Stimulated activated CD8-positive, alpha-beta memory T cell treated with anti-CD3 and anti-CD28 coated beads, Interleukin-4, amount 100 ng/mL, for 1 hour (primary cell): ENCODE measurements at regions not wholly inside any gene's neighbourhood (a gene's known extent, or its start where the extent isn't known, plus 50 kb on each side); places are given as distances from the start of the nearest gene placed in this dataset.
"Not testable (repeated sequence)": the region's sequence is repeated elsewhere in the genome, so short reads cannot be mapped to it uniquely, and the experiment has no call there.

ENCODE experiments used
- DNase-seq, 2 donors: peaks; one replicate each; pipeline ENCODE4 v3.0.0-alpha.2; 2020; ENCODE audit warnings: low read depth in 2 of 2, low spot score in 1 of 2

- DNase-seq, result not testable (repeated sequence)
These were observed 120.1 kb downstream of the OR4M2 start for GRCh38 chr15:22200417-22200816.

GRCh38 chr15:22201993-22202659 lies 121.8 kb downstream of the OR4M2 start:
- not testable (repeated sequence) for DNase-seq

- DNase-seq, result not testable (repeated sequence)
These were observed 122.9 kb downstream of the OR4M2 start for GRCh38 chr15:22203208-22203607.

DNA sequence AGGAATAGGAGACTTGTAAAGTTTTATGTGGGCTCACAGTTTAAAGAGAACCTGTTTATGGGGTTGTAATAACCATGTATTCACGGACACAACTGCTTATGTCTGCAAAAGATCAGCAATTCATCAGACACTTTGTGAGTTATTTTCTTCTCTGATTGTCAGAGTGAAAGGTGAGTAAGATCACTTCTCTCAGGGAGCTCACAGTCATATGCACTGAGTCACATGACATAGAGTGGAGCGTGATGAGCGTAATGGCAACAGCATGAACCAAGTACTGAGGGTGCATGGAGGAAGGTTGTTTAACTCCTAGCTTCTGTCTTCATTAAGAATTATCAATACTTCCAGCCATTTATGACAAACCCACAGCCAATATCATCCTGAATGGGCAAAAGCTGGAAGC lies 128.8 kb downstream of the OR4M2 start:
- not testable (repeated sequence) for DNase-seq

DNA sequence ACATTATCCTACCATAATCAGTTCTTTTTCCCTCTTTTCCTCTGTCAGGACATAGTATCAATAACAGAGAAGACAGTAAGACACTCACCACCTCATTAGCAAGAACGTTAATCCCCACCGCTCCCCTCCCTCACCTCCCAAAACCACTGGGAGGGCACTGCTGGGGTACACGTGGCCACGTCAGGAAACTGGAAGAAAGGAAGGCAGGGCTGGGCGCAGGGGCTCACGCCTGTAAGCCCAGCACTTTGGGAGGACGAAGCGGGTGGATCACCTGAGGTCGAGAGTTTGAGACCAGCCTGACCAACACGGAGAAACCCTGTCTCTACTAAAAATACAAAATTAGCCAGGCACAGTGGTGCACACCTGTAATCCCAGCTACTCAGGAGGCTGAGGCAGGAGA lies 142.3 kb downstream of the OR4M2 start:
- not testable (repeated sequence) for DNase-seq

DNA sequence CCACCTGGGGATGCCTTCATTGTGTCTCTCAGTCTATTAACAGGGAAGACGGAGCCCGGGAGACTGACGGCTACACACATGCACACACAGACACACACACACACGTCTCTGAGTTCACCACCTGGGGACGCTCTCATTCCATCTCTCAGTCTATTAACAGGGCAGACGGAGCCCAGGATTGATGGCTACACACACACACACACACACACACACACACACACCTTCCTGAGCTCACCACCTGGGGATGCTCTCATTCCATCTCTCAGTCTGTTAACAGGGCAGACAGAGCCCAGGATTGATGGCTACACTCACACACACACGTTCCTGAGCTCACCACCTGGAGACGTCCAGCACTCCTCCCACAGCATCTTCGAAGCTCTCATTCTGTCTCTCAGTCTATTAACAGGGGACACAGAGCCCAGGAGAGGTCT lies 143.9 kb downstream of the OR4M2 start:
- DNase-seq, result no peak

DNA sequence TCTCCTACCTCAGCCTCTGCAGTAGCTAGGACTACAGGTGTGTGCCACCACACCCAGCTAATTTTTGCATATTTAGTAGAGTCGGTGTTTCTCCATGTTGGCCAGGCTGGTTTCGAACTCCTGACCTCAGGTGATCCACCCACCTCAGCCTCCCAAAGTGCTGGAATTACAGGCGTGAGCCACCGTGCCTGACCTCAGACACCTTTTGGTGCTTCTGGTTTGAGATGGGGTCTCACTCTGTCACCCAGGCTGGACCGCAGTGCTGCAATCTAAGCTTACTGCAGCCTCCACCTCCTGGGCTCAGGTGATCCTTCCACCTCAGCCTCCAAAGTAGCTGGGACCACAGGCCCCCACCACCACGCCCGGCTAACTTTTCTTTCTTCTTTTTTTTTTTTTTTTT lies 144.6 kb downstream of the OR4M2 start:
- DNase-seq, result not testable (repeated sequence)

- no peak for DNase-seq
These were observed 145.9 kb downstream of the OR4M2 start for GRCh38 chr15:22226034-22226790.

GRCh38 chr15:22227411-22228100 lies 147.2 kb downstream of the OR4M2 start:
- DNase-seq, result no peak

GRCh38 chr15:22228101-22228762 lies 147.9 kb downstream of the OR4M2 start:
- no peak for DNase-seq

- DNase-seq, result no peak
These were observed 149.9 kb downstream of the OR4M2 start for GRCh38 chr15:22229990-22230819.

DNA sequence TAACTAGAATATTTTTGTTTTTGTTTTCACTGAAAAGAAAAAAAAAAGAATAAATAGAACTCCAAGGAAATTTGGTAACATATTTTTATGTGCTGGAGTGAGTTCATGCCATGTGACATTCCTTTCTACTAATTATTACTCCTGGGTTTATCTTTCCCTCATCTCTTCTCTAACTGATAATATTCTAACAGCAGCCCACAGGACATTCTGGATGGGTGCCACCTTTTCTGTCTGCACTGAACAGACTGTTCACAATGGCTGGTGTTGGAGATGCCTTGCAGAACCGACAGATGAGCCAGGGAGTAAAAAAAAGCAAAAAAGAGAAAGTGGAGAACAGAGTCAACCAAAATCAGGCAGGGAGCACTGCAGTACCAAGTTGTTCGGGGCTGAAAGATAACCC lies 151.3 kb downstream of the OR4M2 start:
- no peak for DNase-seq

DNA sequence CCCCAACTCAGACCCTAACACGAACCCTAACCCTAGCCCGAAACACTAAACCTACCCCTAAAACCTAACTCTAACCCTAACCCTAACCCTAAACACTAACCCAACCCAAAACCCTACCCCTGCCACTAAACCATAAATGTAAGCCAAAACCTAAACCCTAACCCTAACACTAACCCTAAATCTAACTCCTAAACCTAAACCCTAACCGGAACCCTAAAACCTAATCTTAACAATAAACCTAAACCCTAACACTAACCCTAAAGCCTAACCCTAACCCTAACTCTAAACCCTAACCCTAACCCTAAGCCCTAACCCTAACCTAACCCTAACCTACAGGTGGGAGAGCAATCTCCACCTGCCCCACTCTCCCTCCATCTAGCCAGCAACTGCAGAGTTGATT lies 152.3 kb downstream of the OR4M2 start:
- no peak for DNase-seq

DNA sequence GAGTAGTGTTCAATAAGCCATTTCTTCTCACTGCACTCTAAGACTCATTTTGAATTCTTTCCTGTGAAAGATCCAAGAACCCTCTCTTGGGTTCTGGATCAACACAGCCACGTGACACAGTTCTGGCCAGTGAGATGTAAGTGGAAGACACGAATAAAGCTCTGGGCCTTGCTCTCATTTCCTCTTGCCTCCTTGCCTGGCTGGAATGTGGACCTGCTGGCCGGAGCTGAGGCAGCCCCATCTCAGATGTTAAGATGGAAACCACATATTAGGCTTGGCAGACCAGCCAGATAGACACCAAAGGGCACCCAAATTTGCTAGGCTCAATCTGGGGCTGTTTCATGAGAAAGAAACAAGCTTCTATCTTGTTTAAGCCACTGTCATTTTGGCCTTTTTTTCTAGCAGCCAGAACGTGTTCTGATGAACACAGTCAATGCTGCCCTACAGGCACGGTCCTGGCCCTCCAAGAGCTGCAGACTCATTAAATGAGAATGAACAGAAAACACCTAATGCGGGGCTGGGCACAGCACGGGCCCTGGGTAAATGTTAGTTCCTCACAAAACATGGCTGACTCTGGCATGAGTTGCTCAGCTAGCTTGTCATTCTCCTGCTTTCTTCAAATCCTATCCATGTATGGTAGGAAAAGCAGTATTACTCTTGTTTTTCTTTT lies 155.1 kb downstream of the OR4M2 start:
- not testable (repeated sequence) for DNase-seq

DNA sequence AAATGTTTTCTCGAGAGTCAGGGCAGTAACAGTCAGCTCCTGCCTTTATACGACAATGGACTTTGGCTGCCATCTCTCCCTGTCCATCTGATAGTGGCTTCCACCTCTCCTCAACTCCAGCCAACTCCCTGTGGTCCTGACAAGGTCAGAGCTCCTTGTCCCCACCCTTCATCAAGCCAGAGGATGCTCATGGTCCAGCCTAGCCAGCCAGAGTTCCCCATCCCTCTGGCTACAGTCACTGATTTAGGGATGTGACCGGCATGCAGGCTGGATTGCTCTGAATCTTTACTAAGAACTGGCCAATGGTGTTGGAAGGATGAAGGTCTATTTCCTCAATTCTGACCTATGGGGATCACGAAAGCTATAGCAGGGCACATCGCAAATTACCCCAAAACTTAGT lies 156.1 kb downstream of the OR4M2 start:
- no peak for DNase-seq

- no peak for DNase-seq
These were observed 157.6 kb downstream of the OR4M2 start for GRCh38 chr15:22237891-22238275.

GRCh38 chr15:22238276-22238958 lies 158.1 kb downstream of the OR4M2 start:
- DNase-seq, result not testable (repeated sequence)

DNA sequence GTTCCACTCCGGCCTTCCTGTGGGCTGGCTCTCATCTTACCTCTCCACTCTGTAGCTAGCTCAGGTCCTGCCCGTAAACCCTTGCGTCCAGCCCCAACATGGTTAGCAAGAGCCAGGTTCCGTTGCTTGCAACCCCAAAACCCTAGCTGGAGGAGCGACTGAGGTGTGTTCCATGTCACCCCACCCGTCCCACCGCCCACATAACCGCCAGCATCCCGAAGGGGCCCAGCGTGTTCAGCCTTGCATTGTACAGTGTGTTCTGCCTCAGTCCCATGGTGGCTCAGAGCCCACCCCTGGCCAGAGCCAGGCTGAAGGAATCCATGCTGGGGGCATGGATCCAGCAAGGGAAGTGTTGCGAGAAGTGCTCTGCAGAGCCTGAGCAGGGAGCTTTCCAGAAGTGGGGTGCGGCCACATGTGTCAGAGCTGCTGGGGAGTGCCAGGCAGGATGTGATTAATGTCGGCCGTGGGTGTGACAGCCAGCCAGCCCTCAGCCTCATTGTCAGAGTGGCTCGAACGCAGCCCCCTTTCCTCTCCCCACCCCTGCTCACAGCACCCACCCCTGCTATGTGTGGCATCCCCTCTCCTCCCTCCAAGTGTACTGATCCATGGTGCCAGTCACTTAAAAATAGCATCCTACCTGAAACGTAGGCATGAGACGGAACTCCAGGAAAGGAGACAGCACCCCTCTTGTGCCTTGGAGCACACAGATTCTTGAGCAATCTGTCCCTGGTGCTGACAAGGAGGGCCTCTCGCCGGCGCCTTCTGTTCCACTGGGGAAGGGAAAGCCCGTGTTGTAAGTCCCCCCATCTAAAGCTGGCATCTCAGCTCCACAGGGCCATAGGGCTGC lies 158.9 kb downstream of the OR4M2 start:
- not testable (repeated sequence) for DNase-seq

GRCh38 chr15:22239806-22240180 lies 159.5 kb downstream of the OR4M2 start:
- no peak for DNase-seq
